ENCODE measurements at regions not wholly inside any gene's neighbourhood (a gene's known extent, or its start where the extent isn't known, plus 50 kb on each side); places are given as distances from the start of the nearest gene placed in this dataset.

- Histone ChIP-seq H3K79me2 (ENCODE audit: control insufficient read depth, low read length) (no peaks in the 10 kb centered on the region), H3K9me3 (ENCODE audit: control insufficient read depth, insufficient read depth, low read length) (no peaks in the 10 kb centered on the region), H4K20me1 (ENCODE audit: control insufficient read depth, insufficient read depth, low read depth, low read length) (no peaks in the 10 kb centered on the region), H3K4me2 (ENCODE audit: low read length) (no peak overlapping the region), H3K4me3 (ENCODE audit: low read length) (no peak overlapping the region), H3K27me3 (ENCODE audit: control insufficient read depth, low read length) (no peaks in the 10 kb centered on the region), H3F3A (ENCODE audit: control insufficient read depth, insufficient read depth) (no peaks in the 10 kb centered on the region), H3K36me3 (ENCODE audit: control insufficient read depth, low read length) (no peaks in the 10 kb centered on the region), H3K27ac (ENCODE audit: low read depth, low read length) (no peak overlapping the region), H3K9me2 (replicated peaks; ENCODE audit: control insufficient read depth, low read length) (no peaks in the 10 kb centered on the region), H3K4me1 (ENCODE audit: control insufficient read depth, low read length) (no peaks in the 10 kb centered on the region)
- no peak for TF ChIP-seq EZH2phosphoT487 (IDR thresholded peaks at IDR 0.05; ENCODE audit: borderline replicate concordance, low read length)
- TF ChIP-seq, protein P1, sequence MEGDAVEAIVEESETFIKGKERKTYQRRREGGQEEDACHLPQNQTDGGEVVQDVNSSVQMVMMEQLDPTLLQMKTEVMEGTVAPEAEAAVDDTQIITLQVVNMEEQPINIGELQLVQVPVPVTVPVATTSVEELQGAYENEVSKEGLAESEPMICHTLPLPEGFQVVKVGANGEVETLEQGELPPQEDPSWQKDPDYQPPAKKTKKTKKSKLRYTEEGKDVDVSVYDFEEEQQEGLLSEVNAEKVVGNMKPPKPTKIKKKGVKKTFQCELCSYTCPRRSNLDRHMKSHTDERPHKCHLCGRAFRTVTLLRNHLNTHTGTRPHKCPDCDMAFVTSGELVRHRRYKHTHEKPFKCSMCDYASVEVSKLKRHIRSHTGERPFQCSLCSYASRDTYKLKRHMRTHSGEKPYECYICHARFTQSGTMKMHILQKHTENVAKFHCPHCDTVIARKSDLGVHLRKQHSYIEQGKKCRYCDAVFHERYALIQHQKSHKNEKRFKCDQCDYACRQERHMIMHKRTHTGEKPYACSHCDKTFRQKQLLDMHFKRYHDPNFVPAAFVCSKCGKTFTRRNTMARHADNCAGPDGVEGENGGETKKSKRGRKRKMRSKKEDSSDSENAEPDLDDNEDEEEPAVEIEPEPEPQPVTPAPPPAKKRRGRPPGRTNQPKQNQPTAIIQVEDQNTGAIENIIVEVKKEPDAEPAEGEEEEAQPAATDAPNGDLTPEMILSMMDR (IDR thresholded peaks at IDR 0.05; ENCODE audit: low read depth, low read length, poor library complexity, severe bottlenecking), result no peak
Measured at GRCh38 chr7:17546592-17546991, 248.1 kb downstream of the AHR start.

- H3K4me1 ChIP-seq (ENCODE audit: control insufficient read depth, low read length), result no peaks in the 10 kb centered on the region
- H3K36me3 ChIP-seq (ENCODE audit: control insufficient read depth, low read length), result no peaks in the 10 kb centered on the region
- TF ChIP-seq EZH2phosphoT487 (IDR thresholded peaks at IDR 0.05; ENCODE audit: borderline replicate concordance, low read length), result no peak
- TF ChIP-seq, protein P1 (IDR thresholded peaks at IDR 0.05; ENCODE audit: low read depth, low read length, poor library complexity, severe bottlenecking), result no peak
- H3K9me2 ChIP-seq (replicated peaks; ENCODE audit: control insufficient read depth, low read length), result no peaks in the 10 kb centered on the region
- H3K79me2 ChIP-seq (ENCODE audit: control insufficient read depth, low read length), result no peaks in the 10 kb centered on the region
- no peaks in the 10 kb centered on the region for H3K27me3 ChIP-seq (ENCODE audit: control insufficient read depth, low read length)
- H3K4me3 ChIP-seq (ENCODE audit: low read length), result no peak overlapping the region
- no peaks in the 10 kb centered on the region for H3K9me3 ChIP-seq (ENCODE audit: control insufficient read depth, insufficient read depth, low read length)
- H3K4me2 ChIP-seq (ENCODE audit: low read length), result no peak overlapping the region
- no peaks in the 10 kb centered on the region for H4K20me1 ChIP-seq (ENCODE audit: control insufficient read depth, insufficient read depth, low read depth, low read length)
- no peak overlapping the region for H3K27ac ChIP-seq (ENCODE audit: low read depth, low read length)
- no peaks in the 10 kb centered on the region for H3F3A ChIP-seq (ENCODE audit: control insufficient read depth, insufficient read depth)
Measured at GRCh38 chr7:17548014-17548653, 249.7 kb downstream of the AHR start.

DNA sequence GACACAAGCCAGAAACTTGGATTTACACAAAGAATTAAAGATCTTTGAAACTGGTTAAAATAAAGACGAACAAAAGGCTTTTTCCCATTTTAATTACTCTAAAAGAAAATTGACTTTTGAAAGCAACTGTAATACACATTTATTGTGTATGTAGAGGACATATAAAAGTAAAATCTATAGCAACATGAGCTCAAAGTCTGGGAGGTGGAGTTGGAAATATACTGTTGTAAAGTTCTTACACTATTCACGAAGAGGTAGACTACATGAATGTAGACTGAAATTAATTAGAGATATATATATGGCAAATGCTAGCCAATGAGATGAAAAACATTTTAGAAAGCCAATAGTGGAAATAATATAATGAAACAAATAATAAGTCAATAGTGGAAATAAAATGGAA is 251.0 kb downstream of the AHR start:
- Histone ChIP-seq H4K20me1 (ENCODE audit: control insufficient read depth, insufficient read depth, low read depth, low read length) (no peaks in the 10 kb centered on the region), H3K27me3 (ENCODE audit: control insufficient read depth, low read length) (no peaks in the 10 kb centered on the region), H3K9me2 (replicated peaks; ENCODE audit: control insufficient read depth, low read length) (no peaks in the 10 kb centered on the region), H3F3A (ENCODE audit: control insufficient read depth, insufficient read depth) (no peaks in the 10 kb centered on the region), H3K4me1 (ENCODE audit: control insufficient read depth, low read length) (no peaks in the 10 kb centered on the region), H3K27ac (ENCODE audit: low read depth, low read length) (no peak overlapping the region), H3K79me2 (ENCODE audit: control insufficient read depth, low read length) (no peaks in the 10 kb centered on the region), H3K4me3 (ENCODE audit: low read length) (no peak overlapping the region), H3K36me3 (ENCODE audit: control insufficient read depth, low read length) (no peaks in the 10 kb centered on the region), H3K4me2 (ENCODE audit: low read length) (no peak overlapping the region), H3K9me3 (ENCODE audit: control insufficient read depth, insufficient read depth, low read length) (no peaks in the 10 kb centered on the region)
- TF ChIP-seq, protein P1 (IDR thresholded peaks at IDR 0.05; ENCODE audit: low read depth, low read length, poor library complexity, severe bottlenecking), result no peak
- TF ChIP-seq EZH2phosphoT487 (IDR thresholded peaks at IDR 0.05; ENCODE audit: borderline replicate concordance, low read length), result no peak

Measured in DOHH2 (cell line).